Testis (tissue), 2 donors: ENCODE measurements at regions not wholly inside any gene's neighbourhood (a gene's known extent, or its start where the extent isn't known, plus 50 kb on each side); places are given as distances from the start of the nearest gene placed in this dataset.

ENCODE experiments used
- POLR2A ChIP-seq: fragments of 450-650 bp; IDR thresholded peaks from one replicate; pipeline ENCODE4 v1.6.1; 2017; ENCODE audit warnings: antibody characterized with exemption, mild to moderate bottlenecking, moderate library complexity
- TF ChIP-seq, protein P1 (sequence below), 3 experiments: fragments of 450-650 bp in 2 of 3; fragments of 200-600 bp in 1 of 3; sonication (generic) in 1 of 3; IDR thresholded peaks; one replicate each; pipeline ENCODE4 v1.5.1; 2016 to 2019; ENCODE audit warnings: antibody characterized with exemption in 3 of 3, mild to moderate bottlenecking in 2 of 3, moderate library complexity in 1 of 3

DNA sequence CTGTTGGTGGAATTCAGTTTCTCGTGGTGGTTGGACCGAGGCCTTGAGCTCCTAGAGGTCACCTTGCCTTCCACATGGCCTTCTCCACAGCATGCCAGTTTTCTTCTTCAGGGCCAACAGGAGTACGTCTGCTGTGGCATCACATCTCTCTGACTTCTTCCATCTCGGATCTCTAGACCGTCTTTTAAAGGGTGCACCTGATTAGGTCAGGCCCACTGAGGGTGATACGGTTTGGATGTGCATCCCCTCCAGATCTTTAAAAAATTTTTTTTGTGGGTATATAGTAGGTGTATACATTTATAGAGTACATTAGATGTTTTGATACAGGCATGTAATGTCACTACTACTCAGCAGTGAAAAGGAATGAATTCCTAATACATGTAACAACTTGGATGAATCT, 58.3 kb upstream of the BRD7 start:
- TF ChIP-seq, protein P1, sequence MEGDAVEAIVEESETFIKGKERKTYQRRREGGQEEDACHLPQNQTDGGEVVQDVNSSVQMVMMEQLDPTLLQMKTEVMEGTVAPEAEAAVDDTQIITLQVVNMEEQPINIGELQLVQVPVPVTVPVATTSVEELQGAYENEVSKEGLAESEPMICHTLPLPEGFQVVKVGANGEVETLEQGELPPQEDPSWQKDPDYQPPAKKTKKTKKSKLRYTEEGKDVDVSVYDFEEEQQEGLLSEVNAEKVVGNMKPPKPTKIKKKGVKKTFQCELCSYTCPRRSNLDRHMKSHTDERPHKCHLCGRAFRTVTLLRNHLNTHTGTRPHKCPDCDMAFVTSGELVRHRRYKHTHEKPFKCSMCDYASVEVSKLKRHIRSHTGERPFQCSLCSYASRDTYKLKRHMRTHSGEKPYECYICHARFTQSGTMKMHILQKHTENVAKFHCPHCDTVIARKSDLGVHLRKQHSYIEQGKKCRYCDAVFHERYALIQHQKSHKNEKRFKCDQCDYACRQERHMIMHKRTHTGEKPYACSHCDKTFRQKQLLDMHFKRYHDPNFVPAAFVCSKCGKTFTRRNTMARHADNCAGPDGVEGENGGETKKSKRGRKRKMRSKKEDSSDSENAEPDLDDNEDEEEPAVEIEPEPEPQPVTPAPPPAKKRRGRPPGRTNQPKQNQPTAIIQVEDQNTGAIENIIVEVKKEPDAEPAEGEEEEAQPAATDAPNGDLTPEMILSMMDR (IDR thresholded peaks at IDR 0.05): no peak
- TF ChIP-seq POLR2A: no peak
